Stimulated activated CD4-positive, alpha-beta T cell treated with anti-CD3 and anti-CD28 coated beads, Interleukin-12 subunit alpha, Interleukin-12 subunit beta, amount 100 ng/mL, for 4 hours (primary cell): ENCODE measurements at regions not wholly inside any gene's neighbourhood (a gene's known extent, or its start where the extent isn't known, plus 50 kb on each side); places are given as distances from the start of the nearest gene placed in this dataset.

Experiments
- DNase-seq: peaks from one replicate; pipeline ENCODE4 v3.0.0-alpha.2; 2020

DNA sequence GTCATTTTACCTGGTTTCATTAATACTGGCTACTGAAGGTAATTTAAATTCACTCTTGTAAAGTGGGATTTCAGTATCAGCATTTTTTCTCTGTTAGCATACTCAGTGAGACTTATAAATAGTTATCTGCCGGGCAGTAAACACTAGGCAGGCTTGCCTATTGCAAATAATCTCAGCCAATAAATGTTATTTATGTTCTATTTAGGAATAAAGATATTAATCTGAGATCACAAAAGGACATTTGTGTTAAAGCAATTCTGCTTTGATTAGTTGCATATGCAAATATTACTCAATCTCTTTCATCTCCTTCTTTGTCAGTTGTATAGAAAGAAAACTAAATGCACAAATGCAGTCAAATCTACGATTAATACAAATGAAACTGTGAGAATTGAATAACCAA is 827.8 kb downstream of the TLE4 start:
- DNase-seq, result no peak

DNA sequence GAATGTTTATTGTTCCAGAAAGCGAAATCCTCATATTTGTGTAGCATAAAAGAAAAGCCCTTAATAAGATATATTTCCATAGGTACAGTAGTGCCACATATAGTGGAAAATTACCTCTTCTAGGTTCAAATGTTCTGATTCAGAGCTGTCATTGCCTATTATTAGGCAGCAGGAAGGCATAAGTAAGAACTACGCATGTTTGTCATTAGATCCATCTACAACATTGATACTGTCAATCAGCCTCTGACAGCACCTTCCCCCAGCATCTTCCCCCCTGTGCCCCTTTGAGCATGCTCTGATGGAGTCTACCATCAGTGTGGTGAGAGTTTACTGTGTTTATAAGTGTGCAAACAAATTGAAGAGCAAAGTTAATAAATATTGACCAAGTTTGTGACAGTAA is 816.1 kb downstream of the TLE4 start:
- no peak for DNase-seq

DNA sequence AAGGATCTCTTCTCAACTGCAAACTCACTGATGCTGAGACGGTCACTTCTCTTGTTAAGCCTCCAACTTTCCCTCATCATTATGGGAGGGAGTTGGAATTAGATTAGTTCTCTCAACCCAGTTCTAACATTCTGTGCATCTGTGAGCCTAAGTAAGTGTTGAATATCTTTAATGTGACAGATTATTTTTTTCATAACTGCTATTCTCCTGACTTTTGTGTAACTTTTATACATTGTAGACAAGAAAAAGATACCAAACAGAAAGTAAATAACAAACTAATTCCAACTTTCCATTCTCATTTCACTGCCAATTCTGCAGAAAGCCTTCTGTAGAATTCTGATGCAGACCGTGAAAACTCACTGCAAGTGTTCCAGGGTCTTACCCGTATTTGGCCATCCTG is 813.5 kb downstream of the TLE4 start:
- no peak for DNase-seq

DNA sequence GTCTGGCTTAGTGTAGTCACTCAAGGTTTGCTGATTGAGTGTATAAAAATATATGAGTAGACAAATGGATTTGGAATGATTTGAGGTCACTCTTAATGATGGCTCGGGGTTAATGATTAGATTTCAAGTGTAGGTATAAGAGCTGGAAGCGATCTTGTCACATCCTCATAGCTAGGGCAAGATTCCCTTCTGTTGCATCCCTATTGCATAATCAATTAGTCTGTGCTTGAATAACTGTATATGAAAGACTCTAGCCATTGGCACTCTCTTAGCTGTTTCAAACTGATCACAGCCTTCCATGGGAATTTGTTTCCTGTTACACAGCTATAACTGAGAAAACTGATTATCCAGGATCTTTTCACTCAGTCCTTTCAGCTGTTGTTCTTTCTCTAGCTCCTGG is 811.6 kb downstream of the TLE4 start:
- no peak for DNase-seq

DNA sequence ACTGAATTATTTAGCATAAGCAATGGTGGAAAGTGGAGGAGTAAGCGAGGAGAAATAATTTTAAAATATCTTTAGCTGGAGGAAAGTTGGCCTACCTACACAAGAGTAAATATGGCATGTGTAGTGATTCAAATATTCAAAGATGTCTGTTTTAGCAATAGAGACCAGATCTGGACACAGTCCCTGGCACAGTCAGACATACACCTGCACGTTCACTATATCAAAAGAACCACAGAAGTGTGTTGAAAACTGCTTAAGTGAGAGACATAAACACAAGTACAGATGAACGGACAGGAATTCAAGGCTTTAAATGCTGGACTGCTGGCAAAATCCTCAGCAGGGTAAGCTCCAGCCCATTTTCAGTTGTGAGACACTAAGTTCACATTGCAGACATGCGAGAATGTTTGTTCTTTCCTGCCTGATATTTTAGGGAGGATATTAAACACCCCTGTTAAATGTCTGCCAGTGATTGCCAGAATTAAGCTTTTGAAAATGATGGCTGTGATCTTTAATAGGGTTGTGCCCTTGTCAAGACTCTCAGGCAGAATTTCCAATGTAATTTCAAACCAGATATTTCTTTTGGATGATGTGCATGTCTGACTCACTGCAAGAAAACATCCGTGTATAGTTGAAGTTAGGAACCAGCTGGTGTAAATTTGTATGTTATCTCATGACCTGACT is 810.6 kb downstream of the TLE4 start:
- no peak for DNase-seq

DNA sequence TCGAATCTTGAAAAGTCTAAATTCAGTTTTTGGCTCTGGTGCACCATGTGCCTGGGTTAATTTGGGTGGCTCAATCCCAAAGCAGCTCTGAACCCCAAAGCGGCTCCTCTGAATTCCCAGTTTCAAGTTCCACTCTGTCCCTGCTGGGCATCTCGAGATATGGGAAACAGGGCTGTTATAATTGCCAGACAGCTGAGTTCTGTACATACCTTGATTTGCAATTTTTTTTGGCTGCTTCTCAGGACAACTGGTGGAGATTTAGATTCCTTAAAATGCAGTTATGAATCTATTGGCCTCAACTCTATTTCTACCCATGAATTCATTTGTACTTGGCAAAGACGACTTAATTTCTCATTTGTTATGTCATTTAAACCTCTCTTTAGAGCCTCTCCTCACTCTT is 808.5 kb downstream of the TLE4 start:
- no peak for DNase-seq

DNA sequence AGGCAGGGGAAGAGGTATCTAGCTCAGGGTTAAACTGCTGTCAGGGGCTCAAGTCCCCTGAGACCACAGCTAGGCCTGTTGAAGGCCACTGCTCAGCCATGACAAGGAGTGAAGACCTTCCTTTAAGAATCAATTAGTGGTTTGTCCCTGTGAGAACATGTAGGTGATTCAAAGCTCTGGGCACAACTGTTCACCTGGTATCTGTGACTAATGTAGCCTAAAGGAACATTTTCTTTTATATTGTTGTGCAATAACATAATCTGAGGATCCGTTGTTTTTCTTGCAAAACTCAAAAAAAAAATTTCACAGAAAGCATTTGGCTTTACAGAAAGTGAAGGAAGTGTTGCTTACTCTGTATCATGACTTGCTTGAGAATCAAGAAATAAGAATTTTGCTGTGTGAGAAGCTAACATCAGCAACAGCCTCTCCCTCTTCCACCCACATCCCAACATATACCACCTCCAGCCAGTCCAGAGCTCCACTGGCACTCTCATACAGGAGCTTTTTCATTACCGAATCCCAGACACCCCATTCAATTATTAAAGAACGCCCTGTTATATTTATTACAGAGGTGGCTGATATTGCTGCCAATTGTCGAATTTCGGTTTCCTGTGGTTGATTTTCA is 807.0 kb downstream of the TLE4 start:
- no peak for DNase-seq

DNA sequence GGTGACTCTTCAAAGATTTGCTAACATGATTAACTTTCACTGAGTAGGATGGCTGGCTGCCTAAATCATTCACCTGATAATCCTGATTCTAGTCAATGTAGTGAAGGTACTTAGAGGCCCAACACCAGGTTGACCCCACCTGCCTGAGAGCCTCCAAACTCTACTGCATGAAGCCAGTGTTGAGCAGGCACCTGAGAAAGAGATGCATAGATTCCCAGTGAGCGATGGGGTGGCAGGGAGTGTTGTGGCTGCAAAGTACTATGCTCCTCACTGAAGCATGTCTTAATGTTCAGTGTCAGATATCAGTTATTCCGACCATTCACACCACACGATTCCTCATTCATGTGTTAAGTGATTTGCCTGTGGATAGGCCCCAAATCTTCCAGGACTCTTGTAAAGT is 804.4 kb downstream of the TLE4 start:
- no peak for DNase-seq

DNA sequence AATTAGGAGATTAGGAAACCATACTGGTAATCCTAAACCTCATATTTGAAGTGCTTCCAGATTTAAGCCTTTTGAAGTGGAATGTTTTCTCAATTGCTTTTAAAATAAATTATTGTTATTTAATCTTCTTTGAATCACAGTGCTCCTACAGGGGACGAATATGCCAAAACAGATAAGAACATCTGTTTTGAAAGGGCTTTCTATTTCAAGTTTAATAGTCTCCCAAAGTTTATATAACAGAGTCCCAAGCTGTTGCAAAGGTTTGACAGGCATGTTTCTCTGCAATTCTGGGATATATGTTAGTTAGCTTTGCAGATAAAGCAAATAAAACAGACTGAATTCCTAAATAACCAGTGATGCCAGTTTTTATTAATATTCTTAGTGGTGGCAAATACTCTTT is 803.7 kb downstream of the TLE4 start:
- DNase-seq, result no peak

DNA sequence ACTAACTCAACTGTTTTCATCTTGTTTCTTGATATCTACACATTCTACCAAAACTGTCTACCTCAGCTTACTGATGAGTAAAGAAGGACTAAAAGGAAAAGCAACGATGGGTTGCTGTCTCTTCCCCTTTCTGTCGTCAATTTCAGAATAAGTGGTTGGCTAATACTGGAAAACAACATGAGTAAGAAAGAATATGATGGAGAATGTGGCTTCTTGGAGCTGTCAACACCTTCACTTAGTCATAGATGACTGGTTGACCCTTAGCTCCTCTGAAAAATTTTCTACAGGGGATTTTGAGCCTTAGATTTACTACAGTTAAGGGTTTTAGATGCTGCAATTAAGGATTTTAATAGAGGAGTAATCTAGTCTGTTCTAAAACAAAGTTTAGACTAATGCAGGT is 797.9 kb downstream of the TLE4 start:
- no peak for DNase-seq

DNA sequence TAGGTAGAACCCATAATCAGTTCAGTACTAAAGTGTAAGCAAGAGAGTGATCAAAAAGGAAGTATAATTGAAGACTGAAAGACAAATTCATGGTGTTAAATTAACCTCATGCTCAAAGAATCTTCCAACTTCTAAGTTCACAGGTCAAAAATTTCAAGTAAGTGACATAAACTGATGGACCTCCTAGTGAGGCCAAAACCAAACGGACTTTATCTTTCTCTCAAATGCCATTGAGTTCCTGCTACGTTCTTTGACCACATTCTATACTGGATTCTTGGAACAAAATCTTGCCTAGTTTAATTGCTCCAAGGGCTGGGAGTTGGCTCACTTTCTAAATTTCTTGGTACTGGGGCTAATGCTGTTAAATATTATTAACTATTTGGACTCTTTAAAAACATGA is 794.9 kb downstream of the TLE4 start:
- no peak for DNase-seq

DNA sequence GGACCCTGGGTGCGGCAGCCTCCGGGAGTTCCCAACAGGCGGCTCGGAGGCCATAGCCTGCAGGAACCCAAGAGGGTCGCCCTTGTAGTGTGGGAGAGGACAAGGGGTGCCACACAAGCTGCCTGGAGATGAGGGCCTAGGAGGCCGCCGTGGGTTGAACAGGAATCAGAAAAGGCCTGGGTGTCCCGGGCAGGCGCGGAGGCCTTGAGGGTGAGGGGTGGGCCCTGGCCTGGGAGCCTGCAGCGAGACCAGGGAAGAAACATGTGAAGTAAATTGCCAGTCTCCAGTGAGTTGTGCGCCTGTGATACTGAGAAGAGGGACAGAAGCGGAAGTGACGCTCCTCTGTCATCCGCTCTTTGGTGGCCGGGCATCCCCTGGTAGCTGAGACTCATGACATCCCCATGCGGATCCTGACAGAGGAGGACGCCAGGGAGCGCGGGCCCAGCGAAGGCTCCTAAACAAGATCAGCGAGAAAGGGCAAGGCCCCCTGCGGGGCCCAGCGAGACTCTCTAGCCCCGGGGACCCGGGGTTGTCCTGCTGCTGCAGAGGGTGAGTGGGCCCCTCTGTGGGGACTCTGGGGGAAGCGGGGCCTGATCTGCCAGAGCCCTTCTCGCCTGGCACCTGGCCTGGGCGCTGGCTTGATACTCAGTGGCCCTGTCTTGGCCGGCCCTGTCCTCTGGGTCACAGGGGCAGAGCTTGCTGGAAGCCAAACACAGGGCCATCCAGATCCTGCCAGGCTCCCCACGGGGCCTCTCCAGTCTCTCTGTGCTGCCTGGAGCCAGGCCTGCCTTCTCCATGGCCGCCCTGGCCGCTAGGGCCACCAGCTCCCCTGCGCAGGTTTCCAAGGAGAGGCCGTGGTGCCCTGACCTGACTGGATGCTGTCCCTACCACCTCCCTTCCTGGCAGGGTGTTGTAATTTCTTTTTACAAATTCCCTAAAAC is 788.4 kb downstream of the TLE4 start:
- DNase-seq, result no peak

DNA sequence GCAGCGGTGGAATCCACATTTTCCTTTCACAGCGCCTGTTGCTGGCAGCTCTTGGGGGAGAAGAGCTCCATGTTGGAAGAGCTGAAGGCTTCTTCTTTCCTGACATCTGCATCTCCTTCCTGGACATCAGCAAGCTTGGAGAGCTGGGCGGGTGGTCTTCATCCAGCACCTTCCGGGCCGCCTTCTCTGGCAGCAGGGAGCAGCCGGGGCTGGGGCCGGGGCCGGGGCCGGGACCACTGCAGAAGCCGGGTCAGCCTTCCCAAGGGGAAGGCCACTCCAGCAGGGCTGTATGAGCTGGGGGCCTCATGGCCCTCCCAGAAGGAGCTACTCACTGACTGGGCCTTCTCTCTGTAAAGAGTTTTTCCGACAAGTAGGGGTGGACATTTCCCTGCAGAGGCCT is 787.5 kb downstream of the TLE4 start:
- no peak for DNase-seq

DNA sequence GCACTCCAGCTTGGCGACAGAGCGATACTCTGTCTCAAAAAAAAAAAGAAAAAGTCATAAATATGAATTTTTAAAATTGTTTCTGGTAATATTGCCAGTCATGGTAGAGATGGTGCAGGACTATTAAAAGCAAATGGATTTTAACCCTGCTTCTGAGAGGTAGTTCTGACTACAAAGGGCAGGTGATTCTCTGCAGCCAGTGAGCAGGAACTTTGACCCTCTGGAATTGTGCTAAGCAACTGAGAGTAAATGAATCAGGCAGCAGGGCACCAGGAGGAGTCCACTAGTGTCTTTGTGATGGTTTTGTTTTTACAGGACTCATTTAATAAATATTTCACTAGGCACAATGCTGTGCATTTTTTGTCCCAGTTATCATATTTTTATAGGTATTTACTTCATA is 781.2 kb downstream of the TLE4 start:
- DNase-seq, result no peak

DNA sequence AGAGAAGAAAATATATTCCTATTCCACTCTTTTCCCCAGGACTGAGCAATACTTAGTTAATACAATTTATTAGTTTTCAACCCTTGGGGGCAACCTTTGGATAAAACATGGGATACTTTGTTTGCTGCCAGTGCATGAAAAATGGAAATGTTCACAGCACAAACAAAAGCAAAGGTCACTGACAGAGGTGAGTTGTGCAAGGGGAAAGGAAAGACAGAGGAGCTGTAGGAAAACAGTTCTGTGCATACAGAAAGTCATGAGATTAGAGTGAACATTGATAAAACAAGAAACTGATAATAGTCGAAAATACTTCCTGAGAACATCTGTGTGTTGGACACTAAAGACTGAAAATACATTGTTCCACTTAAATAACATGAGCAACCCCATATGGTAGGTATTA is 779.8 kb downstream of the TLE4 start:
- DNase-seq, result no peak

DNA sequence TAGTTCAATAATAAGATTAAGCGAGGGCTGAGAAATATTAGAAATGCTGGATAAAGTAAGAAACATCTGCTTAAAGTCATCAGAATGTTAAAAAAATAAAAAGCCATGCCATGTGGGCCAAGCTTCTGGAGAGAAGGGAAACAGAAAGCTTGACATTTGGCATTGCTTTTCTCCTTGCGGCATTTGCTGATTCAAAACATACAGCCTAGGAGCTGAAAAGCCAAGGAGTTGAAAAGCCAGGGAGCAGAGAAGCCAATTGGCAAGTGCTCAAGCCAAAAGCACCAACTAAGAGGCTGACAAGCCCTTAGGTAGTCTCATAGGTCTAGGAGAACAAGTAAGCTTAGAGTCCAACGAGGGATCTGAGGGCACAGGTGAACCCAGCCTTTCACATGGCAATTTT is 754.3 kb downstream of the TLE4 start:
- no peak for DNase-seq

DNA sequence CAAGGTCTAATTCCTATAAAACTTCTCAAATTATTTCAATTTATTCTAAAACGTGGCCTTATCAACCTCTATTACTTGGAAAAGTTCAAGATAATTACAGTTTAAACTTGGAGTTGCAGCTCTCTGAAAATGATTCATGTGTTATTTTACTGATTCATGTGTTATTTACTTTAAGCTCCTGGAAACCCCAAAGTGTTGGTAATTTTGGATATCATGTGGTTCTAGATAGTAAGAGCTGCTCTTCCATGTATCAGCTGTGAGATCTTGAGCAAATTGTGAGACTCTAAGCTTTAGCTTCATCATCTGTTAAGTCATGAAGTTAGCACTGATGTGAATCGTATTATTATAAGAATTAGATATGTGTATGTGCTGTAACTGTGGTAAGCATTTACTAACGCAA is 749.2 kb downstream of the TLE4 start:
- no peak for DNase-seq

DNA sequence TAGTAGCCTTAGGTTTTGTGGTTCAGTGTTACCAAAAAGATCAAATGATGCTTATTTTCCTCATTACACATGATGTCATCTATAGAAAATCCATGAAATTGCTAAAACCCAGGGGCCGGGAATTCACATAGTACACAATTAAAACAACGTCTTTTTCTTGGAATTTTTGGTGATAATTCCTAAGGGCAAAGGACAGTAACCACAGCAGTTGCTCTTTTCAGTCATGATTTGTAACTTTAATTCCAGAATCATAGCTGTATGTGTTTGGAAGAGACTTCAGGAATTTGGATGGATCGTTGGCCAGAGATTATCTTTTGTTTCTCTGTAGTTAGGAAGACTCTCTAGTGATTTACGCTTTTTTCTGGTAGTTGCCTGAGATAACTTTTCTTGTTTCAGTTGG is 748.7 kb downstream of the TLE4 start:
- DNase-seq, result no peak

DNA sequence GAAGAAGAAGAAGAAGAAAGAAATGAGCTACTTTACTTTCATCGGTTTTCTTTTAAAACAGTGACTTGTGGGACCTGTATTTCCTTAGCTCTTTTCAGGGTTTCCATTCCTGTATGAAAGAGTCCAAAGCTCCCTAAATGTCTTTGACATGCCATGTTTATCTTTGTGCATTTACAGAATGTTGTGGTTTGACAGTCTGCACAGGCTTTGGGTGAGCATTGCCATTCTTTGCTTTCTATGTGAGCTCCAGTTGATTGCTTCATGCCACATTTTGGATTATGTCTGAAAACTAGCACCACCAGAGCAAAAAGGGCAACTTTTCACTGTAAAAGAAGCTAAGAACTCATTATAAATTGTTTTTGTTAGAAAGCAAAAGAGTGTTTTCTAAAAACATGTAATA is 733.4 kb downstream of the TLE4 start:
- DNase-seq, result no peak

DNA sequence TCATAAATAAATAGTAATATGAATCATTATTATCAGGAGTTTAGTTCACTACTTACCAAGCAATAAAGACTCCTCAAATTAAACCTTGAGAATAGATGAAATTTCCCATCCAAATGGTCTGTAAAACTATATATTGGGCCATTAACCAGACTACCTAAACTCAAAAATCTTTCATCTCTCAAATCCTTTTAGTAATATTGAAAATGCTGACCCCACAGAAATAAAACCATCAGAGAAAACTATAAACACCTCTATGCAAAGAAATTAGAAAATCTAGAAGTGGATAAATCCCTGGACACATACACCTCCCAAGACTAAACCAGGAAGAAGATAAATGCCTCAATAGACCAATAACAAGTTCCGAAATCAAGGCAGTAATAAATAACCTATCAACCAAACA is 723.2 kb downstream of the TLE4 start:
- DNase-seq, result no peak

DNA sequence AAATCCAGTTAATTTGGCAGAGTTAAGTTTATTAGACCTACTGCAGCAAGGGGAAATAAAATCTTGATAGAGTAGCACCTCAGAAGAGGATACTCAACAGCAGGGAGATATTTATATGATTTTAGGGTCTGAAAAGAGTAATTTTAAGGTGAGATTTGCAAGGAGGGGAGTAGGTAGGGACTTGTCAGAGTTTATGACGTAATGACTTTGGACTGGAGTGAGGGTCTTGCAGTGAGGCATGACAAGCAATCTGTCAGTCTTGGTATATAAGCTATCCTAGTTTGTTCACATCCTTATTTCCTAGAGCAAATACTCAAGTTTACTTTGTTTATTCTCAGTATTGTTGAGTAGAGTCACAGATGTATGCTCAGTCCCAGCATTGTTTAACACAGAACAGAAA is 722.6 kb downstream of the TLE4 start:
- DNase-seq, result no peak

DNA sequence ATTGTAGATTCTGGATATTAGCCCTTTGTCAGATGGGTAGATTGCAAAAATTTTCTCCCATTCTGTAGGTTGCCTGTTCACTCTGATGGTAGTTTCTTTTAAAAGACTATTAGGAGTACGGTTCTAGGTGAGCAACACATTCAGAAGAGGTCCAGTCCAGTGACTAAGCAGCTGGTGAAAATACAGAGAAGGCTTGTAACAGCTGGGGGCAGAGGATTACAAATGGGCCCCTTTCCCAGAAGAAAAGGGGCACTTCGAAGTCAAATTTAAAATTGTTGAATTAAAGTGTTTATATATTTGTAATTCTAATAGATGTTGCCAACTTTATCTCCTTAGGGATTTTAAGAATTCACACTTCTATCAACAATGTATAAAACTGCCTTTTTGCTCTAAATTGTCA is 720.5 kb downstream of the TLE4 start:
- no peak for DNase-seq

DNA sequence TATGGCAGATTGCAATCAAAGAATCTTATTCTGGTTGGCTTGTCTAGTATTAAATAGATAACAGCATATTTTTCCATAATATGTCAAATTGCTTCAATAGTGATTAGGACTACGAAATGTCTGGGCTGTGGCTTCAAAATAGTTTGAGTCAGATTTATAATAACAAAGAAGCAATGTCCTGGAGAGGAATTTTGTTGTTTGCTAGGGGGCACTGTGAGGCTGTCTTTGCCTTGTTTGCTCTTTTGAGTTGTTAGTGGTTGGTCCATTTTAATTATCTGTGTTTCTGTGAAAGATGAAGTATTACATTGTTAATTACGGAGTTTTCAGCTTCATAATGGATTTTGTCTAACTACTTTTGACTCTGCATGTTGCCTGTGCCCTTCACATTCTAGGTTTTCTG is 713.6 kb downstream of the TLE4 start:
- no peak for DNase-seq

DNA sequence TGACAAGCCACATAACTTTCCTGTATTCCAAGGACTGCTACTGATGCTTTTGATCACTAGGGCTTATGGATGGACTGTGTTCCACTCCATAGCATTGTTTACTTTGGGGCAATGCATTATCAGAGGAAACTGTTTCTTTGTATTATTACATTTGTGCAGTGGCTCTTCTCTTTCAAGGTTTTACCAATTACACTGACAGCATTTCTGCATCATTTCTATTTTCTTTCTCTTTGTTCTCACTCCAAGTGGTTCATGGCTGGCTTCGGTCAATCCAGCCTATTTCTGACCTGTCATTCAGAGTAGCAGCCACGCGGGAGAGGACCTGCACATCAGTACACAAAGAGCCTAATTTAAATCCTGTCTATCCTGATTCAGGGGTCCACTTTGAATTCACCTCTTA is 711.0 kb downstream of the TLE4 start:
- no peak for DNase-seq
